Thyroid gland (tissue), 4 donors: ENCODE measurements at regions not wholly inside any gene's neighbourhood (a gene's known extent, or its start where the extent isn't known, plus 50 kb on each side); places are given as distances from the start of the nearest gene placed in this dataset.

Source experiments
- POLR2A ChIP-seq, 2 donors: fragments of 450-650 bp; IDR thresholded peaks; one replicate each; pipeline ENCODE4 v1.6.1; 2017; ENCODE audit warnings: antibody characterized with exemption in 2 of 2, mild to moderate bottlenecking in 2 of 2, moderate library complexity in 1 of 2
- TF ChIP-seq, protein P1 (sequence below), 6 experiments: fragments of 200-600 bp in 3 of 6; fragments of 450-650 bp in 3 of 6; sonication (generic) in 3 of 6; IDR thresholded peaks; one replicate each; pipeline ENCODE4 v1.5.1; 2016 to 2019; ENCODE audit warnings: antibody characterized with exemption in 6 of 6, mild to moderate bottlenecking in 2 of 6, inconsistent platforms in 1 of 6, moderate library complexity in 1 of 6

DNA sequence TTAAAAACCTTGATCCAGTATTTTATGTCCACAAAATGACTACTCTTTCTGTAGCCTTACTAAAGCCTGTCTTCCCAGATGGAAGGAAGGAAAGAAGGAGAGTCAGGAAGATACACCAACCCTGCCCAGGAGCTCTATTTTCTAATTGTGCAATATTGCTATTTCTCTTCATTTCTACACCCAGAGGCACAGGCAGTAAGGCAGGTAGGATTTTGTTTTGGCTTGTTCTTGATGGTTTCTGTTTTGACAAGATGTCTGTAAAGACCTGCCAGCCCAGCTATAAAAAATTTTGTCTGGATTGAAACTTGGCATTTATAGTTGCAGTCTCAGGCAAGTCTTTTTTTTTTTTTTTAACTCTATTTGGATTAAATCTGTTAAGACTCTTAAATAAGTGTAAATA is 587.5 kb upstream of the ARID1B start:
- no peak for TF ChIP-seq POLR2A (IDR thresholded peaks at IDR 0.05)
- TF ChIP-seq, protein P1, sequence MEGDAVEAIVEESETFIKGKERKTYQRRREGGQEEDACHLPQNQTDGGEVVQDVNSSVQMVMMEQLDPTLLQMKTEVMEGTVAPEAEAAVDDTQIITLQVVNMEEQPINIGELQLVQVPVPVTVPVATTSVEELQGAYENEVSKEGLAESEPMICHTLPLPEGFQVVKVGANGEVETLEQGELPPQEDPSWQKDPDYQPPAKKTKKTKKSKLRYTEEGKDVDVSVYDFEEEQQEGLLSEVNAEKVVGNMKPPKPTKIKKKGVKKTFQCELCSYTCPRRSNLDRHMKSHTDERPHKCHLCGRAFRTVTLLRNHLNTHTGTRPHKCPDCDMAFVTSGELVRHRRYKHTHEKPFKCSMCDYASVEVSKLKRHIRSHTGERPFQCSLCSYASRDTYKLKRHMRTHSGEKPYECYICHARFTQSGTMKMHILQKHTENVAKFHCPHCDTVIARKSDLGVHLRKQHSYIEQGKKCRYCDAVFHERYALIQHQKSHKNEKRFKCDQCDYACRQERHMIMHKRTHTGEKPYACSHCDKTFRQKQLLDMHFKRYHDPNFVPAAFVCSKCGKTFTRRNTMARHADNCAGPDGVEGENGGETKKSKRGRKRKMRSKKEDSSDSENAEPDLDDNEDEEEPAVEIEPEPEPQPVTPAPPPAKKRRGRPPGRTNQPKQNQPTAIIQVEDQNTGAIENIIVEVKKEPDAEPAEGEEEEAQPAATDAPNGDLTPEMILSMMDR (IDR thresholded peaks at IDR 0.05): no peak
